Kidney epithelial cell (primary cell): ENCODE measurements at regions not wholly inside any gene's neighbourhood (a gene's known extent, or its start where the extent isn't known, plus 50 kb on each side); places are given as distances from the start of the nearest gene placed in this dataset.

Experiments used
- DNase-seq: peaks from one replicate; pipeline ENCODE4 v3.0.0-alpha.2; 2010; ENCODE audit warnings: low read depth
- H3K27me3 ChIP-seq: 2 replicates; pipeline ENCODE4 v1.6.0; 2011; ENCODE audit warnings: low read length; ENCODE audit not compliant: control insufficient read depth, insufficient read depth
- H3K36me3 ChIP-seq: 2 replicates; pipeline ENCODE4 v1.5.1; 2011; ENCODE audit warnings: low read length; ENCODE audit not compliant: control insufficient read depth, insufficient read depth
- H3K4me3 ChIP-seq: 2 replicates; pipeline ENCODE4 v1.5.1; 2011; ENCODE audit warnings: low read depth, mild to moderate bottlenecking, control low read depth, low read length
- TF ChIP-seq, protein P1 (sequence below): IDR thresholded peaks from 2 replicates; pipeline ENCODE4 v1.5.1; 2011; ENCODE audit warnings: mild to moderate bottlenecking, moderate library complexity, low read length, control low read depth, inconsistent platforms; ENCODE audit not compliant: insufficient read depth, poor library complexity, severe bottlenecking

DNA sequence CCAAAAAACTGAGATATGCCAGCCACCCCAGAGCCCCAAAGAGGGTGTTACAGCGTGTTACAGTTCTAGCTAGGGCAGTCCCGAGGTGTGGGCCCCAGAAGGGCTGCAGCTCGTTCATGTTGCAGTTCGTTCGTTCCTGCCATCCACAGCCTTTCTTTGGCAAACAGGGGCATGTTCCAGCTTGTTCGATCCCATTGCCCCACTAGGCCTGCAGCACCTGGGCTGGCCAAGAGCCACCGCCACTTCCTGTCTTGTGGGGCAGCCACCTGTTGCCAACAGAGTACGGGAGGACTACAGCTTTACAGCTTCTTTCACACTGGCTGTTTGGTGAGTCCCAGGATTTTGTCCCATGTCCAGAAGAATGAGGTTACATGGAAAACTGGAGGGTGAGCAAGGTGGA, 198.1 kb downstream of the MMUT start:
- TF ChIP-seq, protein P1, sequence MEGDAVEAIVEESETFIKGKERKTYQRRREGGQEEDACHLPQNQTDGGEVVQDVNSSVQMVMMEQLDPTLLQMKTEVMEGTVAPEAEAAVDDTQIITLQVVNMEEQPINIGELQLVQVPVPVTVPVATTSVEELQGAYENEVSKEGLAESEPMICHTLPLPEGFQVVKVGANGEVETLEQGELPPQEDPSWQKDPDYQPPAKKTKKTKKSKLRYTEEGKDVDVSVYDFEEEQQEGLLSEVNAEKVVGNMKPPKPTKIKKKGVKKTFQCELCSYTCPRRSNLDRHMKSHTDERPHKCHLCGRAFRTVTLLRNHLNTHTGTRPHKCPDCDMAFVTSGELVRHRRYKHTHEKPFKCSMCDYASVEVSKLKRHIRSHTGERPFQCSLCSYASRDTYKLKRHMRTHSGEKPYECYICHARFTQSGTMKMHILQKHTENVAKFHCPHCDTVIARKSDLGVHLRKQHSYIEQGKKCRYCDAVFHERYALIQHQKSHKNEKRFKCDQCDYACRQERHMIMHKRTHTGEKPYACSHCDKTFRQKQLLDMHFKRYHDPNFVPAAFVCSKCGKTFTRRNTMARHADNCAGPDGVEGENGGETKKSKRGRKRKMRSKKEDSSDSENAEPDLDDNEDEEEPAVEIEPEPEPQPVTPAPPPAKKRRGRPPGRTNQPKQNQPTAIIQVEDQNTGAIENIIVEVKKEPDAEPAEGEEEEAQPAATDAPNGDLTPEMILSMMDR, result no peak
- DNase-seq, result no peak
- no peak overlapping the region for H3K4me3 ChIP-seq
- no peaks in the 10 kb centered on the region for H3K27me3 ChIP-seq
- no peaks in the 10 kb centered on the region for H3K36me3 ChIP-seq

DNA sequence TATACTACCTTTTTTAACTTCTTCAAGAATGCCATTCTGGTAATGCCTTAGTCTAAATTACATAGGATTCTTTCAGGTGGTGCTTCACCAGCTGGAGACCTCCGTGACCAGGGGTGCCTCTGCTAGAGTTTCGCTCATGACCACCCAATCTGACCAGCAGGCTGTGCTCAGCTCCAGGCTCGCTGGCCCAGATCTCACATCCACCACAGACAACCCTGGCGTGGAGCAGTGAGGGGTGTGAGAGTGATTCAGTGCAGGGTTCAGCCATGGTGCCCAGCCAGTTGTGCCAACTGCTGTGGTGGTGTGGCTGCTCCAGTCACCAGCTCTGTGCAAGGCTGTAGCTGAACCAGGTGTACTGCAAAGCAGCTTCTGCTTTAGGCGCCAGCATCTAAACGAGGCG, 198.6 kb downstream of the MMUT start:
- Histone ChIP-seq H3K27me3 (no peaks in the 10 kb centered on the region), H3K36me3 (no peaks in the 10 kb centered on the region), H3K4me3 (no peak overlapping the region)
- no peak for DNase-seq
- TF ChIP-seq, protein P1, result no peak

DNA sequence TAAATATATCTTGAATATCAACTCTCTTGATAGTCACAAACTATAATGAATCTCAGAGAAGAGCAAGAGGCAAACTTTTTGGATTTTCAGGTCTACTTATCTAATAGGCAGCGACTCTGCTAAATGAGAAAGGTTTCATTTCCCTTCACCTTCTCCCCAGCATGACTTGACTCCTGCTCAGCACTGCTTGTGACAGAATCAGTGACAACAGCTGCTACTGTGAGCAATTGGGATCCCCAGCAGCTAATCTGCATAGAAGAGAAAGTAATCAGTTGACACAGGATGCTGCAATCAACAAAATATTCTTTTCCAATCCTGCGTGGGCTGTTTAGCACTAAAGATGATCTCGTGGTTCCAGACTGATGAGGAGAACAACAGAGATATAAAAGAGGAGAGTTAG, 205.5 kb downstream of the MMUT start:
- Histone ChIP-seq H3K36me3 (no peaks in the 10 kb centered on the region), H3K27me3 (no peaks in the 10 kb centered on the region), H3K4me3 (no peak overlapping the region)
- TF ChIP-seq, protein P1, result no peak
- no peak for DNase-seq

DNA sequence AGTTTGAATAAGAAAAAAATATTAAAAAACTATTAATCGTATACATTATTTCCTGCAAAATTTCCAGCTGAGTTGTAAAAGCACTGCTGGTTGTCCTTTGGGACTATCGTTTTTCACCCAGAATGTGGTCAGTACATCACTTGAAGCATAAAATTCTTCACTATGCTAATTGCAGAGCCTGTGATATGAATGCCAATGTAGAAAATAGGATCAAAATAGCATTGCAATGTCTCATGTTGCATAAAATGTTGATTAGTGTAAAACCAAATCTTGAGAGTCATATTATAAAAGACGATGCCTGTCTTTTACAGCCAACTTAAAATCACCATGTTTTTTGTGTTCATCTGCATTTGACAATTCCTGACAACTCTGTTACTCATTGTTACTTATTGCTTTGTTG, 207.7 kb downstream of the MMUT start:
- TF ChIP-seq, protein P1, result no peak
- H3K36me3 ChIP-seq, result no peaks in the 10 kb centered on the region
- no peak overlapping the region for H3K4me3 ChIP-seq
- no peaks in the 10 kb centered on the region for H3K27me3 ChIP-seq
- DNase-seq, result no peak

DNA sequence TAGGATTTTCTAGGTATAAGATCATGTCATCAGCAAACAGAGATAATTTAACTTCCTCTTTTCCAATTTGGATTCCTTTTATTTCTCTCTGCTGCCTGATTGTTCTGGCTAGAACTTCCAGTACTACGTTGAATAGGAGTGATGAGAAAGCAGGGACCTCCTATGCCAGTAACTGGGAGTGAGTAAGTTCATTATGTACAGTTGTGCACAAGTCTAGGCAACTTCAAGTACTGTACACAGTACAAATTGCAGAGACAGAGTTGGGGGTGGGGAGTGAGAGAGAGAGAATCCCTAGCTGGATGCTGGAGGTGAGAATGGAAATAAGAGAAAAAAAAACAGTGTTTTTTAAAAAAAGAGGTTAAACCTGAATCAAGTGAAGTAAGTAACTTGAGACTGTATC, 210.2 kb downstream of the MMUT start:
- no peaks in the 10 kb centered on the region for H3K27me3 ChIP-seq
- TF ChIP-seq, protein P1, result no peak
- no peaks in the 10 kb centered on the region for H3K36me3 ChIP-seq
- no peak overlapping the region for H3K4me3 ChIP-seq
- no peak for DNase-seq

DNA sequence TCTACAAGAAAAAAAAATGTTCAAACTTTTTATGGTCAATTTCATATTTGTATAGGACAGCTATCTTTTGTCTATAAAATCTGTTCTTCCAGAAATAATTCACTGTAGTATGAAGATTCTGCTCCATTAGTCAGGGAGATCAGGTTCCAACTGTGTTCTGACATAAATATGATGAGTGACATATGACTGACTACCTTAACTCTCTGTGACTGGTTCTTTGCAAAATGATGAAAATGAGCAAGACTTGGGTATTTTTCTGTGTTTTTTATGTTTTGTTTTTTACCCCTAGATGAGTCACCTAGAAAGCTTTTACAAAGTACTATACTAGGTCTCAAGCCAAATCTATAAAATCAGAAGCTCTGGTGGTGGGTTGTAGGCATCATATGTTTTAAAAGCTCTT, 229.6 kb downstream of the MMUT start:
- Histone ChIP-seq H3K27me3 (no peaks in the 10 kb centered on the region), H3K36me3 (no peaks in the 10 kb centered on the region), H3K4me3 (no peak overlapping the region)
- TF ChIP-seq, protein P1, result no peak
- DNase-seq, result no peak
